GM12873 (cell line): ENCODE measurements at regions not wholly inside any gene's neighbourhood (a gene's known extent, or its start where the extent isn't known, plus 50 kb on each side); places are given as distances from the start of the nearest gene placed in this dataset.

Experiments used
- TF ChIP-seq, protein P1 (sequence below): IDR thresholded peaks from 2 replicates; pipeline ENCODE4 v1.5.1; 2012; ENCODE audit warnings: low read depth, mild to moderate bottlenecking, moderate library complexity, low read length, control low read depth; ENCODE audit not compliant: insufficient read depth; ENCODE audit errors: missing control alignments

DNA sequence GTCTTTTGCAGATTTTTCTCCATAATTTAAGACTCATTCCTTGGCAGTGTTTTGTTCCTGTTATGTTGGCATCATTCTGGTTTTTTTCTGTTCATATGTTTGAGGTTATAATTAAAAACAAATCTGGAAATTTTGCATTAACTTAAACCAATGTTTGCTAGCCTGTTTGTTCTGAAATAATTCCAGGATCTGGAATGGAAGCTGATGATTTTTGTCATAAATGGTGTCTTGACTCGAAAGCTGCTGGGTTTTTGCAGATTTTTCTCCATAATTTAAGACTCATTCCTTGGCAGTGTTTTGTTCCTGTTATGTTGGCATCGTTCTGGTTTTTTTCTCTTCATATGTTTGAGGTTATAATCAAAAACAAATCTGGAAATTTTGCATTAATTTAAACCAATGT, 318.7 kb upstream of the IRX4 start:
- TF ChIP-seq, protein P1, sequence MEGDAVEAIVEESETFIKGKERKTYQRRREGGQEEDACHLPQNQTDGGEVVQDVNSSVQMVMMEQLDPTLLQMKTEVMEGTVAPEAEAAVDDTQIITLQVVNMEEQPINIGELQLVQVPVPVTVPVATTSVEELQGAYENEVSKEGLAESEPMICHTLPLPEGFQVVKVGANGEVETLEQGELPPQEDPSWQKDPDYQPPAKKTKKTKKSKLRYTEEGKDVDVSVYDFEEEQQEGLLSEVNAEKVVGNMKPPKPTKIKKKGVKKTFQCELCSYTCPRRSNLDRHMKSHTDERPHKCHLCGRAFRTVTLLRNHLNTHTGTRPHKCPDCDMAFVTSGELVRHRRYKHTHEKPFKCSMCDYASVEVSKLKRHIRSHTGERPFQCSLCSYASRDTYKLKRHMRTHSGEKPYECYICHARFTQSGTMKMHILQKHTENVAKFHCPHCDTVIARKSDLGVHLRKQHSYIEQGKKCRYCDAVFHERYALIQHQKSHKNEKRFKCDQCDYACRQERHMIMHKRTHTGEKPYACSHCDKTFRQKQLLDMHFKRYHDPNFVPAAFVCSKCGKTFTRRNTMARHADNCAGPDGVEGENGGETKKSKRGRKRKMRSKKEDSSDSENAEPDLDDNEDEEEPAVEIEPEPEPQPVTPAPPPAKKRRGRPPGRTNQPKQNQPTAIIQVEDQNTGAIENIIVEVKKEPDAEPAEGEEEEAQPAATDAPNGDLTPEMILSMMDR: no peak

DNA sequence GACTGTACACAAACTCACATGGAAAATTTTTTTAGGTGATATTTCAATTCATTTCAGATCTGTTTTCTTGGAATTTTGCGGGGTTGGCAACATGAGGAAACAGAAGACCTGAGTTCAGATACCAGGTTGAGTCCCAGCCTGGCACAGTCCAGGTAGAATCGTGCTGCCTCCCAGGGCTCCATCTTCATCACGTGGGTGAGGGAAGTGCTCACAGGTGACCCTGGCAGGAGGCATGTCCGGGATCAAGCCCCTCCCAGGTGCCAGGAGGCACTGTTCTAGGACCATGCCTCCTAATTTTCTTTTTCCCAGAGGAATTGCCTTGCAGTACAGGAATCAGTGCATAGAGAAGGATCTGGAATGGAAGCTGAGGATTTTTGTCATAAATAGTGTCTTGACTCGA, 318.3 kb upstream of the IRX4 start:
- TF ChIP-seq, protein P1: no peak

DNA sequence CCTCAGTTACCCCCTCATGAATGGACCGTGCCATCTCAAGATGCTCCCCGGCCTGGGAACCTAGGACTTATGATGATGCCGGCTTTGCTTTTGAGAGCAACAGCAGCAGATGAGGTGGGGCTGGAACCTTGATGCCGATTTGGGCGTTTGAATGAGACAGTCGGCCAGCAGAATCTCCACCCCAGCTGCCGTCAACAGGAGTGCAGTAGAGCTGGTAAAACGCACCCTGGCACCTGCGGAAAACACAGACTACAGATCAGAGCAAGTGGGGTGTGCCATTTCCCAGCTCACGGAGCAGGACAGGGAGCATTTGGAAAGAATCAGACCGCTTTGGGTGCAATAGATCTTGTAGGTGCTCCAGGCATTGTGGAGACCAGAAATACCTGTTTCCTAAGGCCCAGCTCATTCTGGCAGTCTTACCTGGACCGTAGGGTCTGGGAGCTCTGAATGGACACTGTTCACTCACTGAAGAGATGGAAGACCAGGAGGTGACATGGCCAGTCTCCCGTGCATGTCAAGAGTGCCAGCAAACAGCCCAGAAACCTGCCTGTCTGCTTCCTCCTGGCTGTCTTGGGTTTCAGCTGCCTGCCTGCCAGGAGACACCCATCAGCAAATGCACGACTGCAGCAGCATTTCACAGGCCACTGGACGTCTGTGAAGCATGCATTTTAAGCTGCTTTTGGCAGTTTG, 317.7 kb upstream of the IRX4 start:
- TF ChIP-seq, protein P1: no peak

DNA sequence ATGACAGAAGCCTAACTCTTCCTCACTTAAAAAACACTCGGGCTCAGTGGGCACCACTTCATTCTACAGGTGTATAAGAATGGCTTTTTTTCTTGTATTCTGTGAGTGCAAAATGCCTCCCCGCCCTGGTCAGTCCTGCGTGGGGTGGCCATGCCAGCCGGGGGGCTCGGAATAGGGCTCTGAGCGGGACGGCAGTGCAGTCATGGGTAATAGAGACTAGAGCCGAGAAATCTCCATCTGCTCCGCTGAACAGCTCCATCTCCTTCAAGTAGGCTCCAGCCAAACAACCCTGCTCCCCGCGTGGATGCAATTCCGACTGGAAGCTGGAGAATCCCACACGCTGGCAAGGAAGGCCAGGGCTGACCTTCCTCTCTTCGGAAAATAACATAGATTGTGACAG, 317.0 kb upstream of the IRX4 start:
- TF ChIP-seq, protein P1: no peak

DNA sequence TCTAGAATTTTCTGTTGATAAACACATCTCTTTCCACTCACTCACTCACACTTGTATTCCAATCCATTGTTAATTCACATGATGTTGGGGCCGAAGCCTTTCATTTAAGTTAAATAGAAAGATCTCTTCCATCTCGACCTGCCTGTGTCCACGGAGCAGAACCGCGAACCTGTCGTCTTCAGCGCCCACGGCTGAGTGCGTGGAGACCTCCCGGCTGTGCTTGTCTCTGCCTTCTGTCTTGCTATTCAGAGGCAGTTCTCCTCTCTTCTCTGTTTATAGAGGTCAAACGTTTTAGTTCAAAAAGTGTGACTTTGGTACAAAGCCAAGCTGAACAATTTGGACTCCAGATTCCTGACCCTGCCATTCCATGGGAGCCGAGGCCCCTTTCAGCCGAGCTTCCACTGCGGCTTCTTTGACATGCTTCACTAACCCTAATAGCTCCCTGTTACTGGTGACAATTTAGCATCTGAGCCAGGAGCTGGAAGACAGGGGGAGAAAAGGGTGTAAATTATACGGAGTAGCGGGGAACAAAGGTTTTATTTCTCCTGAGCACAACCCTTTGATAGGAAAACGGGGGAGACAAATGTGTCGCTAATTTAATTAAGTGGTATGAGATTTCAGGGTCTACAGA, 314.4 kb upstream of the IRX4 start:
- TF ChIP-seq, protein P1: no peak

DNA sequence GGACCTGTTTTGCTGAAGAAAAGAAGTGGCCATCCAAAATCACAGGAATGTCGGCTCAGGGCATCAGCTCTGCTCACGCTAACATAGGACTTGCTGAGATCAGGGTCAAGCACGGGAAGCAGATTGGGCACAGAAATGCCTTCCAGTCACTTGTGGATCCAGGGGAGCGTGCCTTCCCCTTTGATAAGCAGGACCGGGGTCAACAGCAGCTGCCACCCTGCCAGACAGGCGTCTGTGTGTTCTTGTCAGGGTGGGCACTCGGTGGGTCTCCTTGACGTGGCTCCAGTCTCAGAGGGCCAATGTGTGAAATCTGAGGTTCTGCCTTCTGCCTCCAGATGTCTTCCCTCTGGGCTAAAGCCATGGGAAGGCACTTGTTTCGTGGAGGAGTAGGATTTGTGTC, 313.7 kb upstream of the IRX4 start:
- TF ChIP-seq, protein P1: no peak

DNA sequence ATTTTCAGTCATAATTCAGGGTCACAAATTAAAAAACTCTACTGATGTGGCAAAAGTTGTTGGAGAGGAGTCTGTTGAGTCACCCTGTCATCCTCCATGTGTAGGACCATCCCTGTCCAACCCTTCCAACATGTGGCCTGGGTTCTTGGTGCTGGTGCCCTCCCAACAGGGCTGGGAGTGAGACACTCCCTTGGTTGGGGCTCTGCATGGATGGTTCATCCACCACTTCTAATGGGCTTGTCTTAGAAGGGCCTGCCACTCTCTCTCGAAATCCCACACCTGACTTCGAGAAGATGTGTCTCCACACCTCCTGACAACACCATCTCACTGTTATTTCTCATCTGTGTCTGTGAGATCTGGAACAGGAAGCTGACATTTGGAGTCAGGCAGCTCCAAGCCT, 312.2 kb upstream of the IRX4 start:
- TF ChIP-seq, protein P1: no peak
